ENCODE measurements at regions not wholly inside any gene's neighbourhood (a gene's known extent, or its start where the extent isn't known, plus 50 kb on each side); places are given as distances from the start of the nearest gene placed in this dataset.

GRCh38 chr16:85485379-85485778 lies 127.7 kb upstream of the GSE1 start:
- no peak for TF ChIP-seq EZH2phosphoT487 (IDR thresholded peaks at IDR 0.05; ENCODE audit: borderline replicate concordance)
- TF ChIP-seq CTCF (conservative IDR thresholded peaks at IDR 0.05; ENCODE audit: low read length) = no peak

All from Loucy (cell line).